BLaER1 (cell line): ENCODE measurements at regions not wholly inside any gene's neighbourhood (a gene's known extent, or its start where the extent isn't known, plus 50 kb on each side); places are given as distances from the start of the nearest gene placed in this dataset.

Source experiments
- H3K27ac ChIP-seq: shearing (Covaris generic); formaldehyde crosslinking; 2 replicates; pipeline ENCODE4 v1.8.1; 2022
- H3K27me3 ChIP-seq: shearing (Covaris generic); formaldehyde crosslinking; 2 replicates; pipeline ENCODE4 v1.8.1; 2022
- H3K36me3 ChIP-seq: shearing (Covaris generic); formaldehyde crosslinking; 2 replicates; pipeline ENCODE4 v1.8.1; 2022
- H3K4me1 ChIP-seq: shearing (Covaris generic); formaldehyde crosslinking; 2 replicates; pipeline ENCODE4 v1.8.1; 2022
- H3K4me2 ChIP-seq: shearing (Covaris generic); formaldehyde crosslinking; 2 replicates; pipeline ENCODE4 v1.8.1; 2022
- H3K4me3 ChIP-seq: shearing (Covaris generic); formaldehyde crosslinking; 2 replicates; pipeline ENCODE4 v1.8.1; 2022
- H3K9ac ChIP-seq: shearing (Covaris generic); formaldehyde crosslinking; 2 replicates; pipeline ENCODE4 v1.8.1; 2022
- H3K9me3 ChIP-seq: shearing (Covaris generic); formaldehyde crosslinking; 2 replicates; pipeline ENCODE4 v1.8.1; 2022
- H4K20me1 ChIP-seq: shearing (Covaris generic); formaldehyde crosslinking; 2 replicates; pipeline ENCODE4 v1.8.1; 2022
- Cebpa-rat ChIP-seq: shearing (Covaris generic); IDR thresholded peaks from 2 replicates; pipeline ENCODE4 v1.8.1; 2022

GRCh38 chr1:30012455-30013440, 710.6 kb downstream of the MATN1 start:
- H3K36me3 ChIP-seq = no peaks in the 10 kb centered on the region
- no peak overlapping the region for H3K4me3 ChIP-seq
- H3K27ac ChIP-seq = no peak overlapping the region
- no peak for TF ChIP-seq Cebpa-rat
- peaks cover 27% of the 10 kb centered on the region for H3K4me1 ChIP-seq
- no peak overlapping the region for H3K9ac ChIP-seq
- H3K9me3 ChIP-seq = peaks cover 16% of the 10 kb centered on the region
- no peaks in the 10 kb centered on the region for H3K27me3 ChIP-seq
- peak overlapping the region; percentile 43 for H3K4me2 ChIP-seq
- no peaks in the 10 kb centered on the region for H4K20me1 ChIP-seq

DNA sequence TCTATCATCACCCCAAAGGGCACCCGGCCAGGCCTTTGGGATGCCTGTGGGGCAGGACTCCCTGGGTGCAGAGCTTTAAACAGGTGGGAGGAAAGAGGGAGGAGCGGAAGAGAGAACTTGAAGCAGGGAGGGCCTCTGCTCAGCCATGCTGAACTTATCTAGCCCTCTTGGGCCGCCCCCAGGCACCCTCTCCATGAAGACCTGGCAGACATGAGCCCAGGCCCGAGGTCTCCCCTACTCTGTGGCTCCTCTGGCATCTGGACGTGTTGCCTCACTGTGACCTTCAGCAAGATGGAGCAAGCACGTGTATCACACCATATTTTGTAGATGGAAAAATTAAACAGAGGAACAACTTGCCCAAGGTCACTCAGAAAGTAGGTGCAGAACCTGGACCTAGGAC, 711.4 kb downstream of the MATN1 start:
- no peak overlapping the region for H3K4me3 ChIP-seq

GRCh38 chr1:30010506-30011106, 712.8 kb downstream of the MATN1 start:
- no peaks in the 10 kb centered on the region for H4K20me1 ChIP-seq
- no peak overlapping the region for H3K27ac ChIP-seq
- no peak for TF ChIP-seq Cebpa-rat
- no peaks in the 10 kb centered on the region for H3K27me3 ChIP-seq
- H3K4me3 ChIP-seq = no peak overlapping the region
- H3K4me1 ChIP-seq = peaks cover 27% of the 10 kb centered on the region
- no peak overlapping the region for H3K4me2 ChIP-seq
- no peak overlapping the region for H3K9ac ChIP-seq
- peaks cover 16% of the 10 kb centered on the region for H3K9me3 ChIP-seq
- H3K36me3 ChIP-seq = no peaks in the 10 kb centered on the region

More for the DNA sequence above, 711.4 kb downstream of the MATN1 start:
- peaks cover 16% of the 10 kb centered on the region for H3K9me3 ChIP-seq
- H3K27ac ChIP-seq = no peak overlapping the region
- peaks cover 27% of the 10 kb centered on the region for H3K4me1 ChIP-seq
- H3K27me3 ChIP-seq = no peaks in the 10 kb centered on the region
- TF ChIP-seq Cebpa-rat = no peak
- no peaks in the 10 kb centered on the region for H4K20me1 ChIP-seq
- H3K9ac ChIP-seq = no peak overlapping the region
- H3K36me3 ChIP-seq = no peaks in the 10 kb centered on the region
- H3K4me2 ChIP-seq = no peak overlapping the region

DNA sequence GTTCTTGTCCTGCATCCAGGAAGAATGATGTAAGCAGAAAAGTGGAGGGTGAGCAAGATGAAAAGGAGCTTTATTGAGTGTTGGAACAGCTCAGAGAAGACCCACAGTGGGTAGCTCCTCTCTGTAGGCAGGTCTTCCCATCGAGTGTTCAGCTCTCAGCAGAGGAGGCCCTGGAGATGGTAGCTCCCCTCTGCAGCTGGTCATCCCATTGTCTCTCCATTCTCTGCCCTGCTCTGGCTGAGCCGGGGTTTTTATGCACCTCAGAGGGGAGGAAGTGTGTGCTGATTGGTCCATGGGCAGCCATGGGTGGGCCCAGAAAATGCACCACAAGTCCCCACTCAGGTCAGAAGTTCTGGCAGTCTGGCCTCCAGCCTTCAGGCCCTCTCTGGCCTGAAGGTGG, 713.7 kb downstream of the MATN1 start:
- Histone ChIP-seq H3K4me3 (no peak overlapping the region), H3K9ac (no peak overlapping the region), H3K4me2 (no peak overlapping the region), H3K9me3 (peaks cover 16% of the 10 kb centered on the region), H3K27ac (no peak overlapping the region), H3K36me3 (no peaks in the 10 kb centered on the region), H3K27me3 (no peaks in the 10 kb centered on the region), H4K20me1 (no peaks in the 10 kb centered on the region), H3K4me1 (peaks cover 27% of the 10 kb centered on the region)
- TF ChIP-seq Cebpa-rat = no peak

DNA sequence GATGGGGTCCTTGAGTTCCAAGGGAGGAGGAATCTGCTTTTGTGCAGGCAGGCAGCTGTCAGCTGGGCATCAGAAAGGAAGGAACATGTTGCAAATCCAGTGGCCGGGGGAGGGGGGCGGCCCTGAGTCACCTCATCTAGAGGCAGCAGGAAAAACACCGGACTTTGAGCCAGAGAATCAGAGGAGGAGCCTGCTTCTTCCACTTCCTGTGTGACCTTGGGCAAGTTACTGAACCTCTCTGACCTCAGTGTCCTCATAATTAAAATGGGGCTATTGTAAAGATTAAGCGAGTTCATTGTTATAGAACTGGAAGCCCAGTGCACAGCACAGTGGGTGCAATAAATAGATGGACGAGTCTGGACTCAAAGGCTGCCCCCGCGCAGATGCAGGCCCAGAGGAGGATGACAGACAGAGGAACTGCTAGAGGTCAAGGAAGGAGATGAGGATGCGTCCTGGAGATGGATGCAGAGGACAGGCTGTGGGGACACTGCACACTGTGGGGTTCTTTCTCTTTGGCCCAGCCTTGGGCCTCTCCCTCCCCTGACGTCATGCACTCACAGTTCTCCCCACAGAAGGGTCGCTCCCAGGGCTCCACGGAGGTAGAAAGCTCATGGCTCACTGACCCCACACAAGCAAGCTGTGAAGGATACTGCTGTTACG, 714.3 kb downstream of the MATN1 start:
- Histone ChIP-seq H3K4me2 (no peak overlapping the region), H3K4me3 (no peak overlapping the region), H3K36me3 (no peaks in the 10 kb centered on the region), H3K9ac (no peak overlapping the region), H3K27me3 (no peaks in the 10 kb centered on the region), H3K4me1 (peaks cover 27% of the 10 kb centered on the region), H3K9me3 (peaks cover 16% of the 10 kb centered on the region), H4K20me1 (no peaks in the 10 kb centered on the region), H3K27ac (no peak overlapping the region)
- TF ChIP-seq Cebpa-rat = no peak

- Histone ChIP-seq H3K27ac (no peak overlapping the region), H3K4me3 (no peak overlapping the region), H3K36me3 (no peaks in the 10 kb centered on the region), H3K27me3 (no peaks in the 10 kb centered on the region), H3K9me3 (peaks cover 16% of the 10 kb centered on the region), H3K9ac (no peak overlapping the region), H3K4me1 (peaks cover 26% of the 10 kb centered on the region), H3K4me2 (no peak overlapping the region), H4K20me1 (no peaks in the 10 kb centered on the region)
- no peak for TF ChIP-seq Cebpa-rat
Measured at GRCh38 chr1:30008372-30008997, 714.9 kb downstream of the MATN1 start.

- H3K9me3 ChIP-seq = peaks cover 16% of the 10 kb centered on the region
- no peak overlapping the region for H3K9ac ChIP-seq
- H3K4me1 ChIP-seq = peaks cover 6% of the 10 kb centered on the region; the same call in 1 of the 2 replicates
- no peak for TF ChIP-seq Cebpa-rat
- no peaks in the 10 kb centered on the region for H4K20me1 ChIP-seq
- no peaks in the 10 kb centered on the region for H3K36me3 ChIP-seq
- no peak overlapping the region for H3K4me2 ChIP-seq
- H3K4me3 ChIP-seq = no peak overlapping the region
- no peak overlapping the region for H3K27ac ChIP-seq
- no peaks in the 10 kb centered on the region for H3K27me3 ChIP-seq
Measured at GRCh38 chr1:30005972-30006619, 717.3 kb downstream of the MATN1 start.

DNA sequence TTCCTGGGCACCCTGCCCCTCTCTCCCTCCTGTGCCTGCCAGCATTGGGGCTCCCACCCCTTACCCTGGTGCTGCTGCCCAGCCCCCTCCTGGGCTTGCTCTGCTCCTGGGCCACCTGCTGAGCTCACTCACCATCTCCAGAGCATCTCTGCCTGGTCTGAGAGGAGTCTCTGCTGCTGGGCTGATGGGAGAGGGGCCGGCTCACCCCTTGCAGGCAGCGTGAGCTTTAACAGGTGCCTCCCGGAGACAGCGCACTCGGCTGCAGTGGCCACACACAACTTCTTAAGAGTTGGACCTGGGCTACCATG, 721.7 kb downstream of the MATN1 start:
- no peak overlapping the region for H3K9ac ChIP-seq
- H4K20me1 ChIP-seq = no peaks in the 10 kb centered on the region
- H3K4me2 ChIP-seq = no peak overlapping the region
- no peaks in the 10 kb centered on the region for H3K27me3 ChIP-seq
- H3K4me1 ChIP-seq = no peaks in the 10 kb centered on the region
- H3K36me3 ChIP-seq = no peaks in the 10 kb centered on the region
- no peak for TF ChIP-seq Cebpa-rat
- H3K9me3 ChIP-seq = no peaks in the 10 kb centered on the region
- H3K4me3 ChIP-seq = no peak overlapping the region
- no peak overlapping the region for H3K27ac ChIP-seq

DNA sequence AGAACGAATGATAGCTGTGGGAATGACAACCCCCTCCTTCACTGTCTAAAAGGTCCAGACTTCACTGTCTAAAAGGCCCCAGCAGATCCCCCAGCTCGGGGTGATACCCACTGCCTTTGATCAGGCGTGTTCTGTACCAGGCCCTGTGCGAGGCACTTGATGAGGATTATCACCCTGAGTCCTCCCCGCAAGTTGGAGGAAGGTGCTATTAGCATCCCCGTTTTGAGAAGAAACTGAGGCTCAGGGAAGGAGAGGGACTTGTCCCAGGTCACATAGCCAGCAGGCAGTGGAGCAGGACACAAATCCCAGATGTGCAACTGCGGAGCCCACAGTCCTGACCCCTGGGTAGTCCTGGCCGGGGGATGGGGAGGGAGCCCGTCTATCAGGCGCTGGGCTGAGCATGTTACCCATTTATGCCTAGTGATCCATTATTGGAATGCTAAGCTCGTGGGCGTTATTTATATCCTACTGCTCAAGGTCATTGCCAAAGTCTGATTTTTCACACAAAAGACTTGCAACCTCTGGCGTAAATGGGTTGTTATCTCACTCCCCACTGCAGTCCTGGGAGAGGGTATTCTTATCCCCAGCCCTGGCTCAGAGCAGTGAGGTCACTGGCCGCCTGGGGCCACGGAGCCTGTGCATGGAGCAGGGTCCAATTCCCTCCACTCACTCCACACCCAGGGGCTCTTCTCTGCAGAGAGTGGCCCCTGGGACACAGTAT, 722.2 kb downstream of the MATN1 start:
- H3K27me3 ChIP-seq = no peaks in the 10 kb centered on the region
- H3K4me2 ChIP-seq = no peak overlapping the region
- no peak overlapping the region for H3K9ac ChIP-seq
- H3K4me3 ChIP-seq = no peak overlapping the region
- H3K27ac ChIP-seq = no peak overlapping the region
- no peaks in the 10 kb centered on the region for H3K9me3 ChIP-seq
- H4K20me1 ChIP-seq = no peaks in the 10 kb centered on the region
- no peaks in the 10 kb centered on the region for H3K4me1 ChIP-seq
- TF ChIP-seq Cebpa-rat = no peak
- no peaks in the 10 kb centered on the region for H3K36me3 ChIP-seq
